Coronary artery (tissue), 2 donors: ENCODE measurements at regions not wholly inside any gene's neighbourhood (a gene's known extent, or its start where the extent isn't known, plus 50 kb on each side); places are given as distances from the start of the nearest gene placed in this dataset.
A peak's percentile ranks its signal among the peaks of the same experiment; 100 is the strongest.

Experiments used
- DNase-seq: peaks from one replicate; pipeline ENCODE4 v3.0.0-alpha.2; 2017; ENCODE audit warnings: low spot score
- H3K27ac ChIP-seq, 2 donors: fragments of 200-600 bp; sonication (generic); one replicate each; pipeline ENCODE4 v1.5.1; 2016 to 2019
- H3K4me3 ChIP-seq: fragments of 200-600 bp; sonication (generic); 2 replicates; pipeline ENCODE4 v1.5.1; 2016; ENCODE audit warnings: mild to moderate bottlenecking, moderate library complexity
- TF ChIP-seq, protein P1 (sequence below): fragments of 200-600 bp; sonication (generic); IDR thresholded peaks from one replicate; pipeline ENCODE4 v1.5.1; 2019; ENCODE audit warnings: antibody characterized with exemption

DNA sequence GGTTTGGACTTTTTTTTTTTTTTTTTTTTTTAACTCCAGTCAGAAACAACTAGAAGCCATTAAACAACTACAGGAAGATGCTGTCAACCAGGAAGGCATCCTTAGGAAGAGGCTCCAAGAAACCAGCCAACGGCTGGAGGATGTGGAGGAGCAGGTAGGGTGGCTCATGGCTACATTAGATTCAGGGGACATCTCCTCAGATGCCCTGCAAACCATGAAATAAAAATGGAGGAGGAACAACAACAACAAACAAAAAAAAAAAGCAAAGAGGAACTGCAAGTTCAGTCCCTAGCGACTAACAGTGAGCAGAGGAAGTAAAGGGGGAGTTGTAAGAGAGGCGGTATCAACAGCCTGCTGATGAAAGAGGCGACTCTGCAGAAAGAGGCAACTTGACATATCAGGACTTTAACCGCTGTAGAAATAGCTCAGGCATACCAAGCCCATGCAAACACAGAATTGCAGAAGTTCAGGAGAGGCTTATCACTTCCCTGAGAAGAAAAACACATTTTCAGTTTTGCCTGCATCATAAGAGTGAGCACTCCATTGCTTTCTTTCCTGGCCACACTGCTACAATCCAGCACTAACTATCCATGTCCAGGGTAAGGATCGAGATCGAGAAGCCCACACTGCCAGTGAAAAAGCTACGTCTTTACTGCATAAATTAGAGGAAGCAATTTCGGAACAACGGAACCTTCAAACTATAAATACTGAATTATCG lies 103.5 kb upstream of the BCAT1 start:
- TF ChIP-seq, protein P1, sequence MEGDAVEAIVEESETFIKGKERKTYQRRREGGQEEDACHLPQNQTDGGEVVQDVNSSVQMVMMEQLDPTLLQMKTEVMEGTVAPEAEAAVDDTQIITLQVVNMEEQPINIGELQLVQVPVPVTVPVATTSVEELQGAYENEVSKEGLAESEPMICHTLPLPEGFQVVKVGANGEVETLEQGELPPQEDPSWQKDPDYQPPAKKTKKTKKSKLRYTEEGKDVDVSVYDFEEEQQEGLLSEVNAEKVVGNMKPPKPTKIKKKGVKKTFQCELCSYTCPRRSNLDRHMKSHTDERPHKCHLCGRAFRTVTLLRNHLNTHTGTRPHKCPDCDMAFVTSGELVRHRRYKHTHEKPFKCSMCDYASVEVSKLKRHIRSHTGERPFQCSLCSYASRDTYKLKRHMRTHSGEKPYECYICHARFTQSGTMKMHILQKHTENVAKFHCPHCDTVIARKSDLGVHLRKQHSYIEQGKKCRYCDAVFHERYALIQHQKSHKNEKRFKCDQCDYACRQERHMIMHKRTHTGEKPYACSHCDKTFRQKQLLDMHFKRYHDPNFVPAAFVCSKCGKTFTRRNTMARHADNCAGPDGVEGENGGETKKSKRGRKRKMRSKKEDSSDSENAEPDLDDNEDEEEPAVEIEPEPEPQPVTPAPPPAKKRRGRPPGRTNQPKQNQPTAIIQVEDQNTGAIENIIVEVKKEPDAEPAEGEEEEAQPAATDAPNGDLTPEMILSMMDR: no peak
- DNase-seq: no peak
- Histone ChIP-seq H3K27ac (peak overlapping the region in 1 of 2 donors; percentile 33), H3K4me3 (peak overlapping the region; percentile 55)

DNA sequence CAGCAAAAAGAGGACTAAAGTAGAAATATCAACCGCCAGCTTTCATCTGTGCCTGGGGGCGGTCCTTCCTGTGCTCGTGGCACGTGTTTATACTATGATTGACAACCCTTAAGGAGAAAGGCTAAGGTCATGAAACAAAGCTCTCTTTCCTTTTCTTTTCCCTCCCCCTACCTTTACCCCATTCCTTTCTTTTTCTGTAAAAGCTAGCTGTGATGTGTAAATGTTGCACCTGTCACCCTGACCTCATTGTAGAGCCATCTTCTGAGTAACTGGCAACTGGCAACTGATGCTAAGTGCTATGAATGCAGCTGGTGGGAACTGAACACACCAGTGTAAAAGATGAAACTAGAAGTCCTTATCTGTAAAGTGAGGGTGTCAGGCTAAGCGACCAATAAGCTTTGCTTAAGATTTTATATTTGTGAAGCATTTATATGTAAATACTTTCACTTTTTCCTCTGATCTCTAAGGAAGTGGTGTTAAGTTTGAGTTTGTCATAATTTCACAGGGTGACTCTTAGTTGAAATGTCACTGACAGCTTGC lies 102.8 kb upstream of the BCAT1 start:
- Histone ChIP-seq H3K27ac (peak overlapping the region in 1 of 2 donors; percentile 21), H3K4me3 (peak overlapping the region; percentile 55)
- TF ChIP-seq, protein P1: no peak
- no peak for DNase-seq

DNA sequence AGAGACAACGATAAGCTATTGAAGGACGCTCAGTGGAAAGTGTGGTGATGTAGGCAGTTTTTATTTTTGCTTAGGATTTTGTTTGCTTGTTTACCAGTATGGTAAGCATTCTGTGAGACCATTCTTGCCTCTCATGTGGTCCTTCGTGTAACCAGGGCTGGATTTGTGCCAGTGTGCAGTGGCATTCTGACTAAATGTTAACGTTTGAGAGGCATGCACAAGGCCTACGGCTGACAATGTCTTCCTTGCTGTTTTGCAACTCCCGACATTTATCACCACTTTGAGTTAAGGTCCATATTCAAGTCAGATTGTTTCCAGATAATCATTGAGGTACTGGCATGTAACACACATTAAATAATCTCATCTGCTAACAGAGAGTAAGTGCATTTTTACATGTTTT lies 102.3 kb upstream of the BCAT1 start:
- H3K4me3 ChIP-seq: no peak overlapping the region
- DNase-seq: no peak
- H3K27ac ChIP-seq: no peak overlapping the region
- TF ChIP-seq, protein P1: no peak

DNA sequence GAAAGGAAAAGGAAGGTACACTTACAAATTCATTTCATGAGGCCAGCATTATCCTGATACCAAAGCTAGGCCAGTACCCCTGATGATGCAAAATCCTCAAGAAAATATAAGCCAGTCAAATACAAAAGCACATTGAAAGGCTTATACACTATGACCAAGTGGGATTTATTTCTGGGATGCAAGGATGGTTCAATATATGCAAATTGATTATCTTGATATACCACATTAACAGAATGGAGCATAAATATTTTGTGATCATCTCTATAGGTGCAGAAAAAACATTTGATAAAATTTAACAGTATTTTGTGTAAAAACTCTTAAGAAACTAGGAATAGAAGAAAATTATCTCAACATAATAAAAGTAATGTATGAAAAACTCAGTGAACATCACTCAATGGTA lies 97.0 kb upstream of the BCAT1 start:
- Histone ChIP-seq H3K27ac (no peak overlapping the region), H3K4me3 (no peak overlapping the region)
- DNase-seq: no peak
- TF ChIP-seq, protein P1: no peak

DNA sequence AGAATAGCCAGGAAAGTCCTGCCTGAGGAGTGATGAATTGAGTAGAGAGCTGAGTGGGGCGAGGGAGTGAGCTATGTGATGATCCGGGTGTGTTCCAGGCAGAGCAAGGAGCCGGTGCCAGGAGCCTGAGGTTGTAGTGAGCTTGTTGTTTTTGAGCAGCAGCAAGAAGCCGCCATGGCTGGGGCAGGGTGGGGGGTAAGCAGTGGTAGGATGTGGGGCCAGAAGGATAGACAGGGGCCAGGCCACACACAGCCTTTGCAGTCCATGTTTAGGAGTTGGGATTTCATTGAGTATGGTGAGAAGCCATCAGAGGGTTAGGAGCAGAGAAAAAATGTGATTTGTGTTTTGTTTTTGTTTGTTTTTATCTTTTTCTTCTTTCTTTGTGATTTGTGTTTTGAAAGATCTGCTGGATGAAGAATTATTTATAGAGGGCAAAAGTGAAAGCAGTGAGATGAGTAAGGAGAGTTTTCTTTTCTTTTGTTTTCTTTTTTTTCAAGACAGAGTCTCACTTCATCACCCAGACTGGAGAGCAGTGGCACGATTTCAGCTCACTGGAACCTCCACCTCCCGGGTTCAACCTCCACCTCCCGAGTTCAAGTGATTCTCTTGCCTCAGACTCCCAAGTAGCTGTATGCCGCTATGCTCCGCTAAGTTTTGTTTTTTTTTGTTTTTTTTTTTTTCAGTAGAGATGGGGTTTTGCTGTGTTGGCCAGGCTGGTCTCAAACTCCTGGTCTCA lies 92.3 kb upstream of the BCAT1 start:
- no peak for DNase-seq

DNA sequence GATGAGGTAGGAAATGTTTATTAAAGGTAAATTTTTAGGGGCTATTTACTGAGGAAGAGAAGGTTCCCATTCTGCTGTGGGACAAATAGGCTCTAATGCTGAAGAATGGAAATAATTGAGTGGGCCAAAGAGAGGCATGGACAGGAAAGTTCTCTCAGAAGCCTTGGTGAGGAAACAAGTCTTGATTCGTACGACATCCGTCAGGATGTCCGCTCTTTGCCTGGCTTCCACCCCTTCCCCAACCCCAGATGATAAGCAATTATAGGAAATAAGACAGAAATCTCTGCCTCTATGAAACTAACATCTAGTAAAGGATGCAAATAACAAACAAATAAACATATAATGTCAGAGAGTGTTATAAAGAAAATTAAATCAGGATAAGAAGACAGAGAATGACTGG lies 91.7 kb upstream of the BCAT1 start:
- Histone ChIP-seq H3K4me3 (no peak overlapping the region), H3K27ac (no peak overlapping the region)
- TF ChIP-seq, protein P1: no peak
- no peak for DNase-seq

More for the DNA sequence above, 92.3 kb upstream of the BCAT1 start:
- H3K27ac ChIP-seq: no peak overlapping the region
- no peak overlapping the region for H3K4me3 ChIP-seq
- TF ChIP-seq, protein P1: no peak
